ENCODE measurements at regions not wholly inside any gene's neighbourhood (a gene's known extent, or its start where the extent isn't known, plus 50 kb on each side); places are given as distances from the start of the nearest gene placed in this dataset.

GRCh38 chr6:168736039-168736438, 295.1 kb downstream of the SMOC2 start:
- DNase-seq: no peak

- no peak for DNase-seq
Observed at GRCh38 chr6:168735268-168735949, 294.4 kb downstream of the SMOC2 start.

GRCh38 chr6:168734523-168734922, 293.5 kb downstream of the SMOC2 start:
- no peak for DNase-seq

- no peak for DNase-seq
Observed at GRCh38 chr6:168732676-168733075, 291.7 kb downstream of the SMOC2 start.

GRCh38 chr6:168730931-168731716, 290.1 kb downstream of the SMOC2 start:
- no peak for DNase-seq

GRCh38 chr6:168728056-168728455, 287.1 kb downstream of the SMOC2 start:
- DNase-seq: no peak

GRCh38 chr6:168726312-168726856, 285.4 kb downstream of the SMOC2 start:
- no peak for DNase-seq

- DNase-seq: no peak
Observed at GRCh38 chr6:168725802-168726201, 284.8 kb downstream of the SMOC2 start.

- no peak for DNase-seq
Observed at GRCh38 chr6:168724669-168725570, 283.9 kb downstream of the SMOC2 start.

GRCh38 chr6:168724033-168724432, 283.0 kb downstream of the SMOC2 start:
- DNase-seq: no peak

GRCh38 chr6:168722397-168722796, 281.4 kb downstream of the SMOC2 start:
- DNase-seq: no peak

- DNase-seq: no peak
Observed at GRCh38 chr6:168721571-168721970, 280.6 kb downstream of the SMOC2 start.

GRCh38 chr6:168719901-168720300, 278.9 kb downstream of the SMOC2 start:
- DNase-seq: no peak

- no peak for DNase-seq
Observed at GRCh38 chr6:168718821-168719475, 278.0 kb downstream of the SMOC2 start.
